HL-60 (cell line): ENCODE measurements at regions not wholly inside any gene's neighbourhood (a gene's known extent, or its start where the extent isn't known, plus 50 kb on each side); places are given as distances from the start of the nearest gene placed in this dataset.

Experiments
- DNase-seq, 2 experiments: peaks; one replicate each; pipeline ENCODE4 v3.0.0-alpha.2; 2010 to 2020; ENCODE audit warnings: low read depth in 1 of 2, low spot score in 1 of 2
- H3K27ac ChIP-seq: fragments of 250-450 bp; sonication (Bioruptor Pico); replicated peaks from 2 replicates; pipeline ENCODE4 v1.5.1; 2020; ENCODE audit warnings: mild to moderate bottlenecking, moderate library complexity
- H3K27me3 ChIP-seq: fragments of 250-450 bp; sonication (Bioruptor Pico); 2 replicates; pipeline ENCODE4 v1.5.1; 2021; ENCODE audit warnings: mild to moderate bottlenecking, moderate library complexity; ENCODE audit not compliant: insufficient read depth, poor library complexity, severe bottlenecking
- H3K4me3 ChIP-seq: replicated peaks from 2 replicates; pipeline ENCODE4 v1.5.1; 2011; ENCODE audit warnings: mild to moderate bottlenecking, control low read depth, low read length; ENCODE audit not compliant: insufficient read depth
- GABPA ChIP-seq: IDR thresholded peaks from 2 replicates; pipeline ENCODE4 v1.6.1; 2012; ENCODE audit warnings: low read depth
- POLR2AphosphoS5 ChIP-seq: IDR thresholded peaks from 2 replicates; pipeline ENCODE4 v1.6.1; 2012; ENCODE audit warnings: low read depth
- SPI1 ChIP-seq: IDR thresholded peaks from 2 replicates; pipeline ENCODE4 v1.6.1; 2012; ENCODE audit warnings: low read depth, mild to moderate bottlenecking, borderline replicate concordance
- TF ChIP-seq, protein P1 (sequence below): IDR thresholded peaks from 2 replicates; pipeline ENCODE4 v1.6.1; 2012; ENCODE audit warnings: low read depth; ENCODE audit not compliant: insufficient replicate concordance
- TF ChIP-seq, protein P2 (sequence below): IDR thresholded peaks from one replicate; pipeline ENCODE4 v1.5.1; 2011; ENCODE audit warnings: low read length, control low read depth, inconsistent platforms; ENCODE audit not compliant: insufficient read depth

DNA sequence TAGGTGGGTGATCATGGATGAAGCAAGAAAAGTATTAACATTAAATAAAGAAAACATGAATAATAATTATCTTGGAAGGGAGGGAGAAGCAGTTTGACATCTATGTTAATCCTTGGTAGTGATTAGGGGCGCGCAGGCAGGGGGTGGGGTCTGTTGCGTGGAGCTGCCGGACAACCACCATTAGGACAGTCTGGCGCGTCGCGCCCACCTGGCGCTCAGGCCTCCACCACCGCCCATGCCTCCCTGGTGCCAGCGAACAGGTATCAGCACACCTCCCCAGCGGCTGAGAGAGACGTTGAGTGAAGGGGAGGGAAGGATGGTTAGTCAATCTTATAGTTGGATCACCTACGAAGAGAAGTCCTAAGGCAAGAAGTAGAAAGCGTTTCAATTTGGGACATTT is 94.2 kb upstream of the CDK1 start:
- Histone ChIP-seq H3K4me3 (no peak overlapping the region), H3K27me3 (no peaks in the 10 kb centered on the region), H3K27ac (no peak overlapping the region)
- DNase-seq, result no peak
- no peak for TF ChIP-seq SPI1
- TF ChIP-seq GABPA, result no peak
- no peak for TF ChIP-seq POLR2AphosphoS5
- TF ChIP-seq, protein P1, sequence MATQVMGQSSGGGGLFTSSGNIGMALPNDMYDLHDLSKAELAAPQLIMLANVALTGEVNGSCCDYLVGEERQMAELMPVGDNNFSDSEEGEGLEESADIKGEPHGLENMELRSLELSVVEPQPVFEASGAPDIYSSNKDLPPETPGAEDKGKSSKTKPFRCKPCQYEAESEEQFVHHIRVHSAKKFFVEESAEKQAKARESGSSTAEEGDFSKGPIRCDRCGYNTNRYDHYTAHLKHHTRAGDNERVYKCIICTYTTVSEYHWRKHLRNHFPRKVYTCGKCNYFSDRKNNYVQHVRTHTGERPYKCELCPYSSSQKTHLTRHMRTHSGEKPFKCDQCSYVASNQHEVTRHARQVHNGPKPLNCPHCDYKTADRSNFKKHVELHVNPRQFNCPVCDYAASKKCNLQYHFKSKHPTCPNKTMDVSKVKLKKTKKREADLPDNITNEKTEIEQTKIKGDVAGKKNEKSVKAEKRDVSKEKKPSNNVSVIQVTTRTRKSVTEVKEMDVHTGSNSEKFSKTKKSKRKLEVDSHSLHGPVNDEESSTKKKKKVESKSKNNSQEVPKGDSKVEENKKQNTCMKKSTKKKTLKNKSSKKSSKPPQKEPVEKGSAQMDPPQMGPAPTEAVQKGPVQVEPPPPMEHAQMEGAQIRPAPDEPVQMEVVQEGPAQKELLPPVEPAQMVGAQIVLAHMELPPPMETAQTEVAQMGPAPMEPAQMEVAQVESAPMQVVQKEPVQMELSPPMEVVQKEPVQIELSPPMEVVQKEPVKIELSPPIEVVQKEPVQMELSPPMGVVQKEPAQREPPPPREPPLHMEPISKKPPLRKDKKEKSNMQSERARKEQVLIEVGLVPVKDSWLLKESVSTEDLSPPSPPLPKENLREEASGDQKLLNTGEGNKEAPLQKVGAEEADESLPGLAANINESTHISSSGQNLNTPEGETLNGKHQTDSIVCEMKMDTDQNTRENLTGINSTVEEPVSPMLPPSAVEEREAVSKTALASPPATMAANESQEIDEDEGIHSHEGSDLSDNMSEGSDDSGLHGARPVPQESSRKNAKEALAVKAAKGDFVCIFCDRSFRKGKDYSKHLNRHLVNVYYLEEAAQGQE, result no peak
- TF ChIP-seq, protein P2, sequence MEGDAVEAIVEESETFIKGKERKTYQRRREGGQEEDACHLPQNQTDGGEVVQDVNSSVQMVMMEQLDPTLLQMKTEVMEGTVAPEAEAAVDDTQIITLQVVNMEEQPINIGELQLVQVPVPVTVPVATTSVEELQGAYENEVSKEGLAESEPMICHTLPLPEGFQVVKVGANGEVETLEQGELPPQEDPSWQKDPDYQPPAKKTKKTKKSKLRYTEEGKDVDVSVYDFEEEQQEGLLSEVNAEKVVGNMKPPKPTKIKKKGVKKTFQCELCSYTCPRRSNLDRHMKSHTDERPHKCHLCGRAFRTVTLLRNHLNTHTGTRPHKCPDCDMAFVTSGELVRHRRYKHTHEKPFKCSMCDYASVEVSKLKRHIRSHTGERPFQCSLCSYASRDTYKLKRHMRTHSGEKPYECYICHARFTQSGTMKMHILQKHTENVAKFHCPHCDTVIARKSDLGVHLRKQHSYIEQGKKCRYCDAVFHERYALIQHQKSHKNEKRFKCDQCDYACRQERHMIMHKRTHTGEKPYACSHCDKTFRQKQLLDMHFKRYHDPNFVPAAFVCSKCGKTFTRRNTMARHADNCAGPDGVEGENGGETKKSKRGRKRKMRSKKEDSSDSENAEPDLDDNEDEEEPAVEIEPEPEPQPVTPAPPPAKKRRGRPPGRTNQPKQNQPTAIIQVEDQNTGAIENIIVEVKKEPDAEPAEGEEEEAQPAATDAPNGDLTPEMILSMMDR, result no peak

DNA sequence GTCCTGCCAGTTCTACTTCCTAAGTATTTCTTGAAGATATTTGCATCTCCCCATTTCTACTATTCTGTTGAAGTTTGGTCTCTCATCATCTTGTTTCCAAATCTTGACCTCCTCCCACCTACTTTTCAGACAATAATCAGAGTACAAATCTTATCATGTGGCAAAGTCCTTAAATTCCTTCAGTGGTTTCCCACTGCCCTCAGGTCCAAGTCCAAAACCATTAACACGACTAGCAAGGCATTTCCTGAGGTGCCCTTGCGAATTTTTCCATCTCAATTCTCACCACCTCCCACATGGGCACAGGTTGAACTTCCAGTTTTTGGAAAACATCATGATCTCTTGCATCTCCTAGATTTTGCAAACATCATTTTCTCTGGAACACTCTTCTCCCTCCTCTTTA is 97.2 kb upstream of the CDK1 start:
- Histone ChIP-seq H3K27me3 (no peaks in the 10 kb centered on the region), H3K4me3 (no peak overlapping the region), H3K27ac (no peak overlapping the region)
- no peak for DNase-seq
- TF ChIP-seq GABPA, result no peak
- no peak for TF ChIP-seq POLR2AphosphoS5
- TF ChIP-seq, protein P1, result no peak
- TF ChIP-seq, protein P2, result no peak
- TF ChIP-seq SPI1, result no peak

- TF ChIP-seq GABPA (no peak), SPI1 (no peak), POLR2AphosphoS5 (no peak)
- TF ChIP-seq, protein P1, result no peak
- TF ChIP-seq, protein P2, result no peak
- H3K27ac ChIP-seq, result no peak overlapping the region
- no peak for DNase-seq
- no peak overlapping the region for H3K4me3 ChIP-seq
- H3K27me3 ChIP-seq, result no peaks in the 10 kb centered on the region
These were observed 98.8 kb upstream of the CDK1 start for GRCh38 chr10:60679388-60679990.
